ENCODE measurements at regions not wholly inside any gene's neighbourhood (a gene's known extent, or its start where the extent isn't known, plus 50 kb on each side); places are given as distances from the start of the nearest gene placed in this dataset.

DNA sequence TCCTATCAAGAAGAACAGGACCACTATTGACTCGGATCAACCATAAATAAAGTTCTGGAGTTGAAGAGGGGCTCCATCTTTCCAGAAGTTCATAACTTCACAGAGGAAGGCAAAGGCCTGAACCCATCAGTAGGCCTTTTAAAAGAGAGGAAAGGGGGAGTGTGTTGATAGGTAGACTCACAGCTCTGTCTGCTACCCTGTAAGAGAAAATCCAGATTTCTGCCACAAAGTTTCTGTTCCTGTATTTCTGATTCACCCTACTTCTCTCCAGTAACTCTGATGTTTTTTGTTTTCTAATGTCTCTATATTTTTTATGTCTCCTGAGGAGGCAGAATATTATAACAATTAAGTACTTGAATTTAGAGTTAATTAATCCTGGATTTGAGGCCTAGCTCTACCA is 564.0 kb downstream of the TNS1 start:
- no peak for DNase-seq (ENCODE audit: low spot score)

DNA sequence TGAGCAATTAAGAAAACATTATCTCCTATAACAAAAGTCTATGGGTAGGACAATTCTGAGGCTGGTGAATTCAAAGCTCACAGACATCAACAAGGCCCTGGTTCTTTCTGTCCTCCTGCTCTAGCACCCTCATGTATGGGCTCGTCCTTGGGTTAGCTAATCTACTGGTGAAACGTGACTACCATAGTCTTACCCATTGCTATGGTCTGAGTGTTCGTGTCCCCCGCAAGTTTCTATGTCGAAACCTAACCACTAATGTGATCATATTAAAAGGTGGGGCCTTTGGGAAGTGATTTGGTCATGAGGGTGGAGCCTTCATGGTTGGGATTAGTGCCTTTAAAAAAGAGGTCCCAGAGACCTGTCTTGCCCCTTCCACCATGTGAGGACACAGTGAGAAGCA is 564.7 kb downstream of the TNS1 start:
- no peak for DNase-seq (ENCODE audit: low spot score)

DNA sequence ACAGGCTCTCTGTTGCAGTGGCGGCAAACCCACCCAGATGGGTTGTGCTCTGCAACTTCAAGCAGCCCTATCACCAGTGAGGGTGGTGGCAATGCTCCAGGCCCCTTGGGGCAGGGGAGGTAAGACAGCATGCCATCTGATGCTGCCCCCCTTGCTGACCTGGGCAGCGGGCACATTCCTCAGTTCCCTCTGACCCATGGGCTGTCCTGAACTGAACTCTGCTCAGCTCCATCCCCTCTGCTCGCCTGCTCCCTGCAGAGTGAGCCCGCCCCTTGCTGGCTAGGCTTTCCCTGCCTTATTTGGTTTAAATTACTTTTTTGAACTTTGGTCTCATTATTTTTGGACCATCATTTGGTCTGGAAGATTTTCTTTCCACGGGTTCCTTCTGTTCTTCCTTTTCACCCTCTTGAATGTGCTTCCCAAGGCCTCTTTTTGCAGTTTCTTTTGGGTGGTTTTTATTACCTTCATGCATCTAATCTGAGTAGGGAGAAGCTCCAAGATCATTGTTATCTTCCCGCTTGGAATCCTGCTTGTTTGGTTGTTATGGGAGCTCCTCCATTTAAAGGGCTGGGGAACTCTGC is 565.4 kb downstream of the TNS1 start:
- DNase-seq (ENCODE audit: low spot score), result no peak

DNA sequence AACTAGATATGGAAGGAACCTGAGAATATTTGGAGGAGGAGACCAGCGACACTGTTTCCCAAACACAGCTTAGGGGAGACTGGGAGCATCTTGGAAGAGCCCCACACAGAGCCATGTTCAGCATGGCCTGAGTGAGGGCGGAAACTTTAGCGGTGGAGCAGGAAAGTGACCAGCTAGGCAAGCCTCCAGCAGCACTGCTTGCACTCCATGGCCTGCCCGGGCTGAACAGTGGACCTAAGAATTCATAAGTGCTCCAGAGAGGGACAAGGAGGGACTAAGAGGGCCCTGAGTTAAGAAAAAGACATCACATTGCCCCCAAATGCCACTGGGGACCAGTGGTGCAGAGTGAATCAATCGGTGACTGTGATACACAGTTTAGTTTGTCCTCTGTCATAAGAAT is 566.4 kb downstream of the TNS1 start:
- no peak for DNase-seq (ENCODE audit: low spot score)

DNA sequence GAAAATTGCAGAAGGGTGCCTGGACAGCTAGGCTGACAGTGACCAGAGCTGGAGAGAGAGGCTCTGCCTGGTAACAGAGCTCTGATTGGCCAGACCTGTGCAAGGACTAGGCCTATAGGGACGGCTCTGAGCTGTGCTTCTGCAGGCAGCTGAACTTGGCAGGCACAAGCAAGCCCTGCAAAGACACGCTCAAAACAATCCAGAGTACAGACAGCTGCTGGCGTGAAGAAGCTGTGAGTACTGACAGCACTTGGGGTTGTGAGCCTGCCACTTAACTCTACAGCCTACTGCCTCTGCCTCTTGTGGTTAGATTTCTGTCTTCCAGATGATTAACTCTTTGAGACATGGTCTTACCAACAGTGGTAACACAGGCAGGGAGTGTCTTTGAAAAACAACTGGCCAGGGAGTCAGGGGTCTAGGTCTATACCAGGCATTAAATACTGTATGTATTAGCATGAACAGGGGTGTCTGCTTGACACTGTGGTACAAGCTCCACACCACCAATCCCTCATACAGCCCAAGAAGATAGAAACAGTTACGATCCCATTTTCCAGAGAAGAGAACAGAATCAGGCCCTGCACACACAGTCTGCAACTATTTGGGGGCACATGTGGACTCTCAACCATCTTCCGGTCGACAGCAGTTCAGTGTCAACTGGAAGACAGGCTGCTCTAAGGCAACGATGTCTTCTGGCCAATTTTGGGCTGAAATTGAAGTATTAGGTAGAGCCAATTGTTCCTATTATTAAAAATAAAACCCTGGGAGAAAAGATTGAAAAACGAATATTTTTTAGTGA is 568.4 kb downstream of the TNS1 start:
- DNase-seq (ENCODE audit: low spot score), result peak; percentile 90

DNA sequence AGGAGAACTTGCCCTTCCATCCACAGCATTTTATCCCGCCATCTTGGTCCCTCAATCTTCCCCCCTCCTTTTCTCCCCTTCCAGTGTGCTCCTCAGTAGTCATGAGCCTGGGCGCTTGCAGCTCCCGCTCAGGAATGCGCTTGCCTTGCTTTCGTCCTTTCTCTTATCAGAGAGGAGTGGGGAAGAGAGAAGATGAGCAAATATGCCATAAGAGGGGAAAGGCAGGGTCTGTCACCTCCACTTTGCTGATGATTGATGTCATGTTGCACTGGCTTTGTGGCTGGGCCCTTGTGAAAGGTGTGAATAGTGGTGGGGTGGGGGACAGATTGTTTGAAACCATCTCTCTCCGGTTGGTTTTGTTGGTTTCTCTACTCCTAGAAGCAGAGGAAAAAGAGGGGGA is 569.3 kb downstream of the TNS1 start:
- DNase-seq (ENCODE audit: low spot score), result no peak

DNA sequence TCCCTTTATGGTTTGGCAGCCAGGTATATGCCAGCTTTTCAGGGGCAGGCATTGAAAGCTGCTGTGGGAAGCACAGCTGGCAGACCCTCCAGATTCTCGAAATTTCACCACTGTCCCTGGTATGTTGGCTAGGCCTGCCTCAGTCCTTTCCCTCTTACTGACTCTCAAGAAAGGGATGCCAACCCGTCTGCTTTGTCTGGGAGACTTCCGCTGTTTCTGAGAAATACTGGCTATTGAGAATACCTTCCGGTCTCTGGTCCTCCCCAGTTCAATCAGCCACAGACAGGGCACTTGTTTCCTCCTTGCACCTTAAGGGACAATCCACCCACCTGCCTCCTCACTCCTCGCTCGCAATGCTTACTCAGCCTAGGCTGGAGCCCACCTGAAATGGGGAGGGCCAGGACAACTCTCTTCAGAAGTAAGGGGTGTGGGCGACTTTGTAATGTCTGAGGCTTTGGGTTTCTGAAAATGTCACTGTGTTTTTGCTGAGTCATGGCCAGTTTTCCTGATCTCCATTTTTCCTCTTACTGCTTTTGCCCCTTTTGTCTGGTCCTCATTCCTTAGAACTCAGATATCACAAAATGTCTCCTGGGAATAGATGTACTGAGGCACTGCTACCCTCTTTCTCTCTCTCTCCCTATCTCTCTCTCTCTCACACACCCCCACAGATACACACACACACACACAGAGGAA is 571.1 kb downstream of the TNS1 start:
- no peak for DNase-seq (ENCODE audit: low spot score)

DNA sequence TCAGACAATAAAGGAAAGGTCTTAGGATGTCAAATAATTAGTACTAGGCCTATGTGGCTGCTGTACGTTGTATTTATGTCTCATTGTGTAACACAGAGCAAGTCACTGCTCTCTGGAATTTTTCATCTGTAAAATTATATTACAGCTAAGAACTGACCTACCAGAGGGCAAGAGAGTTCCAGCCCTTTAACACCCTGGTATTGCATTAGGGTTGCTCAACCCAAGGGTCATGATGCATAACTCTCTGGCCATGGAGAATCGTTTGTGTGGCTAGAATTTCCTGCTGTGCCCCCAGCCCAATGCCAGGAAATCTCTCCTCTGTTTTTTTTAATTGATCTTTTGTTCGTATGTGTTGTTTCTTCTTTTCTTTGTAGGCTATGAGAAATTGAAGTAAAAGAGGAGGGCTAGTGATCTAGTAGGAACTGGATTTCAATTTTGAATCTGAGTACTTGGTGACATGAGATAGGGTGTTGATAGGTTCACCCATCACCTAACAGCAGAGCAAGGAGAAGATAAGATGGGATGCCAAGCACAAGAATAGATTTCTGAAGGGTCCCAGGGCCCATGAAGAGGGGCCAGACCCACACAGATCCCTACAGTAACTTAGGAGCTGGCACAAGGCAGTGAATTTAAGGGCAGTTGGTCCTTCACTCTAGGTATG is 571.2 kb upstream of the TNP1 start:
- DNase-seq (ENCODE audit: low spot score), result no peak

DNA sequence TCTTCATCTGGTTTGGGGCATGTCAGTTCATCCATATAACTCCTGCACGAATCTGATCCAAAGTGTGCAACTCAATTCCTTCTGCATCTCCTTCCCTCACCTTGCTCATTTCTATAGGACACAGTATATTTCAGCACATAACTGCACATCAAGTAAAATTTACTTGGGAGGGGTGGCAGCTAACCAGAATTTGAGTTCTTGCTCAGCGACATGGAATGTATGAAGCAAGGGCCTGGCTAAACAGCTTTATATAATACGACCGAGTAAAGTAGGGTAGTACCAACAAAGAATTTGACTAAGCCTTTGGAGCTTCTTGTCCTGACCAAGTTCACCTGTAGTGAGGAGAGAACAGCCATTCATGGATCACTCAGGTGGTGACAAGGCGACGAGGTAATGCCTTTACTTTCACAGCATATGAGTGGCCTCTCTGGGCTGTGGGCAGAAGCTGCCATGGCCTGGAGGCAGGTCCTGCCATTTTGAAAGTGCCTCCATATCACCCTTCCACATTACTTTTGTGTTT is 570.2 kb upstream of the TNP1 start:
- no peak for DNase-seq (ENCODE audit: low spot score)

DNA sequence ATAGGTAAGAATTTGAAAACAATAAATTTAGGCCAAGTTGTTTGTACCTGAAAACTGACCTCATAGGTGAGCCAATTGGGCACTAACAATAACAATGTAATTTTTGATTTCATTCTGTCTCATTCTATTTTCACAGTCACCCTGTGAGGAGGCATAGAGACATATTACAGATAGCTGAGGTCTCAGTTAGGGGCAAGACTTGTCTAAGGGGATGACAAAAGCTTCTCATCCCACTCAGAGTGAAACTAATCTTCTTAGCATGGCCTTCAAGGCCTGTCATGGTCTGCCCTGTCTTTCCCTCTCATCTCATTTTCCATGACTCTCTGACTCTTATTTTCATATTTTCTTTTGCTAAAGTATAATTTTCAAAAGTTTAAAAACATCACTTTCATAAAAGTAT is 562.0 kb upstream of the TNP1 start:
- DNase-seq (ENCODE audit: low spot score), result no peak

DNA sequence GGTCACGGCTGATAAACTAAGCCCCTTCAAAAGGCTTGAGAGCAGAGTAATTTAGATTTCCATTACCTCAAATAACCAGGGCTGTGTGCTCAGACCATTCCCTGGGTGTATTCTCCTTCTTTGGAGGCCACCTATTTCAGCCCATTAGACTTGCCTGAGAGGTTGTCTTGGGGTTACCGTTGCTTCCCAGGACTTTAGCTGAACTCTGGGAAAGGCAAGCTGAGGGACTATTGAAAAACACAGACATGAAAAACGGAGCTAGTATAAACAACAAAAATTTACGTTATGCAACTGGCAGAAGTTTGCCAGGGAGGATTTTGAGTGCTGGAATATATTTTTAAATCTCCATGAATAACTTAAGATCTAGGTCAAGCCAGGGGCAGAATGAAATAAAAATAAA is 561.0 kb upstream of the TNP1 start:
- DNase-seq (ENCODE audit: low spot score), result no peak

DNA sequence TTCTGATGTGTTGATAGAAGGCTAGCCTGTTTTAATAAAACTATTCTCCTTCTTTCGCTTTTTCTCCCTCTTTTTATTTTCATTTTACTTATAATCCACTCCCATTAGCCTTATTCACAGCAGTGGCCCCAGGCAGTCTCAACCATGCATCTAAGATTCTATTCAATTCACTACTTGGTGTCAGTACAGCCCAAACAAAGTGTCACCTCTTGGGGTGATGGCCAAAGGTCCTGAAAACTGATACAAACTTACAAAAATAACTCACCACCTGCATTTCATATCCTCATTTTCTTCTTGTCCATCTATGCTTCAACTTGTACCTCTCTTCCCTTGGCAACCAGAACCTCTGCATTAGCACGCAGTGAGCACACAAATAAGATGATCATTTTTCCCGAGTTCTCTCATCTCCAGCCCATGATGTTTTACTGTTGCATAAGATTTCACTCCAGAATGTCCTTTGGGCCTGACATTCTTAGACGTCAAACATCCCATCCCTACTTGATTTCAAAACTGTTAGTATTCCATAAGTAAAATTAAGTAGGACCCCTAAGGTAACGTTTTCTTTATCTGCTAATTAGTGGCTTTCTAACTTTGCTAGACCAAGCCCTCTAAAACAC is 559.3 kb upstream of the TNP1 start:
- DNase-seq (ENCODE audit: low spot score), result no peak

DNA sequence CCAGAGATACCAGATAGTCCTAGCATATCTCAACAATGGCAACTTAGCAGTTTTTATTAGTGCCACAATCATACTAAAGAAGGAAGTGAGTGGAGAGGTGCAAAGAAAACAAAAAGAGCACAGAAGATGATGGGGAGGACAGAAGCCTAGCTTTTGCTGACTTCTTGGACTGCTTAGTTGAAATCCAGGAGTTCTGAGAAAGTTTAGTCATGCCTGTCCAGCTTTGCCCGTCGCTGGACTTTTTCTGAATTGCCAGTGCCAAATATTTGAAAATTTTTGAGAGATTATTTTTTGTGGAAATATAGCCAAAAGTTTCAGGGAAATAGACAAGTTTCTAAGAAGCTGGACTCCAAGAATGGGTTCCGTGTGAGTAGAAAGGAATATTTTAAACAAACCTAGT is 558.7 kb upstream of the TNP1 start:
- no peak for DNase-seq (ENCODE audit: low spot score)

DNA sequence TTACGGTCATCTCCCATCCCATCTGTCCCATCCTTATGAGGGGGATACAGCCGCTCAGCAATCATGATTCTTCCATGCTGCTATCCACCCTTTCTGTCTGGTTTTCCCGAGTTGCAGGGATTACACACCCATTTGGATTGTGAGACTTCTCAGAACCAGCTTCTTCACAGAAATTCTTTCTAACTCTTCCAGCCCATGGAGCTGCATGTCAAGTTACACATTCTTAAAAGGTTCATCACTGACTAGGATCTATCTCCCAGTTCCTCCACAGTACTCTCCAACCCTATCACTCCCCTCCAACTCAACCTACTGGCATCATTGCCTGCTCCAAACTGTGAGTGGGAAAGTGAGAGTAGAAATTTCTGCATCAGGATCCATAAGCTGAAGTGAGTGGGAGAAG is 558.2 kb upstream of the TNP1 start:
- peak; percentile 15 for DNase-seq (ENCODE audit: low spot score)

DNA sequence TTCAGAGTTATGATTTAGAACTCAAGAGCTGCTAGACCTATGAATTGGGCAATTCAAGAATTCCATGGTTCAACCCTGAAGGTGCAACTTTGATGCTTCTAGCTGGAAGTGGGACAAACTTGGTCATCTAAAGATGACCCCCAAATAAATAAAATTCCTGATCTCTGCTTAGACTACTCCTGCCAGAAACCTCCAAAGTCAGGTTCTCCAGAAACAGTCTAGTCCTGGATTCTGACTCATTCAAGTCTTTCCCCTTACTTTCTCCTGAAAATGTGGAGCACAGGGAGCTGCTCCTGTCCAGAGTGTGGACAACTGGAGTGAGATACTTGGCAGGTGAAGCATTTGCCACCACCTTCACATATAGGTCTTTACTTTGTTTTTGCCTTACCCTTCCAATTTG is 557.7 kb upstream of the TNP1 start:
- DNase-seq (ENCODE audit: low spot score), result no peak

DNA sequence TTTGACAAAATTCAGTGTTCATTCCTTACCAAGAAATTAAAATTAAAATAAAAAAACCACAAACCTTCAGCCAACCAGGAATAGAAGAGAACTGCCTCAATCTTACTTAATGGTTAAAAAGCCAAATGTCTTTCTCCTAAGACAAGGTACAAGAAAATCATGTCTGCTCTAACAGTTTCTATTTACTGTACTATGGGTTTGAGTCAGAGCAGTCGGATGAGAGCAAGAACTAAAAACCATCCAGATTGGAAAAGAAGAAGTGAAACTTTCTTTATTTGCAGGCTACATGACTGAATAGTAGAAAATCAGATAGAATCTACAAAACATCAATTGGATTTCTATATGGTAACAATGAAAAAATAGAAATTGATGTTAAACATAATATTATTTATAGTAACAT is 555.5 kb upstream of the TNP1 start:
- no peak for DNase-seq (ENCODE audit: low spot score)

DNA sequence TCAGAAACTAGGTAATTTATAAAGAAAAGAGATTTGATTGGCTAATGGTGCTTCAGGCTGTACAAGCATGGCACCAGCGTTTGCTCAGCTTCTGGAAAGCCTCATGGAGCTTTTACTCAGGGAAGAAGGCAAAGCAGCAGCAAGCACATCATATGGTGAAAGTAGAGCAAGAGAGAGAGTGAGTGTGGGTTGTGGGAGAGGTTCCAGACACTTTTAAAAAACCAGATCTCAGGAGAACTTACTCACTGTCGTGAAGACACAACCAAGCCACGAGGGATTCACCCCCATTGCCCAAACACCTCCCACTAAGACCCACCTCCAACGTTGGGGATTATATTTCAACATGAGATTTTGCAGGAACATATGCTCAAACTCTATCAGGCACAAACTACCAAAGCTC is 554.6 kb upstream of the TNP1 start:
- DNase-seq (ENCODE audit: low spot score), result no peak

DNA sequence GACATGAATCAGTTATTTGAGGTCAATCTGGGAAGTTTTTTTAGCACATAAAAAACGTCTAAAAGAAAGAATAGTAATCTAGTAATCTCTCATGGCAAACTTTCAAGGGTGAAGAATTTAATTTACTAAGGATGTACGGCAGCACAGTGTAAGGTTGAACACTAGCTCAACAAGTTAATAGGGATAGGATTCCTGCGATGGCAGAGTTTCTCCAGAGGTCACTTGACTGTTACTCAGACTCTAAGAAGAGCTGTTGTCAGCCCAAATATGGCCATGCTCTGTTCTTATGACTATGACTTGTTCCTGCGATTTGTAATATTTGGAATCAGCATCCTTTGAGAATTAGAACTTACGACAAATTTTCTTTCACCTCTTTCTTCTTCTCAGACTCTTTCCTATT is 553.3 kb upstream of the TNP1 start:
- no peak for DNase-seq (ENCODE audit: low spot score)

DNA sequence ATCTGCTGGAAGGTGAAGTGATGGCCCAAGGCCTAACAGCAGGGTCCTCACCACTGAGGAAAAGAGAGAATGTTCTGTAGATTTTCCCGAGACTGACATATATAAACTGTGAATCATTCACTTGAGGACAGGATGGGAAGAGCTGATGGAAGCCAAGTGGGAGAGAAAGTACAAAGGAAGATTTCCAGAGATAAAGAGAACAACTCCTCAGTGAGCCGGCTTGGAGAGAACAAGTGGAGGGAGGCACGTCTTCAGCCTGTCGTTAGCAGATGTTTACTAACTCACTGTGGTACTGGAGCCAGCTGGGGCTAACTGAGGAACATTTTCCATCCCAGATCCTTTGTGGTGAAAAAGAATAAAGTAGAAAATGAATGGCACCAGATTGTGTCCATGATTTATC is 552.9 kb upstream of the TNP1 start:
- DNase-seq (ENCODE audit: low spot score), result no peak

DNA sequence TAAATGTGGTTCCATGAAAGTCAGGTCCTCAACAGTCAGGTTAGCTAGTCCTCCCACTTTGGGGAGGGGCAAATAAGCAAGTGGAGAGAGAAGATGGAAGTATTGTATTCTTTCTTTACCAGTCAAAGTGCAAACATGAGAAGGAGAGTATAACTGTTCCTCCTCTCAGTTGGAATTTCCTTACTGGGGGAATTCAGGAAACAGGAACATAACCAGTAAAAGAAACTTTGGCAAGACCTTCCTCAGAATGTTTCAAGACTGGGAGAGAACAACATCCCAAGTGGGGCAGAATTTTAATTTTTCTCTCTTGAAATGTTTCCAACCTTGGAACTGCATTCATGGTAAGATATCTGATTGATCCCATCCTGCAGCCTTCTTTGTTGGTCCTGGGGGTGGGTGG is 552.4 kb upstream of the TNP1 start:
- DNase-seq (ENCODE audit: low spot score), result no peak

DNA sequence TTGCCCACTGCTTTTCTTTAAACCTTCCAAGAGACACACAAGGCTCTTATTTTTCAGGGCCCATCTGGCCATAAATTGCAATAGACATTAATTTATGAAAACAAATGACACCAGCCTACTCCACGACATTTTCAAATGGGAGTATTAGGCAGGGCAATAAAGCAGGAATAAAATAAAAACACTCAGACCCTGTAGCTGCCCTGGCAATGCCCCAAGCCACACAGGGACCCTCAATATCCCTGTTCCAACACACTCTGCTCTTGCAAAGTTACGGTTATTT is 550.8 kb upstream of the TNP1 start:
- DNase-seq (ENCODE audit: low spot score), result no peak

DNA sequence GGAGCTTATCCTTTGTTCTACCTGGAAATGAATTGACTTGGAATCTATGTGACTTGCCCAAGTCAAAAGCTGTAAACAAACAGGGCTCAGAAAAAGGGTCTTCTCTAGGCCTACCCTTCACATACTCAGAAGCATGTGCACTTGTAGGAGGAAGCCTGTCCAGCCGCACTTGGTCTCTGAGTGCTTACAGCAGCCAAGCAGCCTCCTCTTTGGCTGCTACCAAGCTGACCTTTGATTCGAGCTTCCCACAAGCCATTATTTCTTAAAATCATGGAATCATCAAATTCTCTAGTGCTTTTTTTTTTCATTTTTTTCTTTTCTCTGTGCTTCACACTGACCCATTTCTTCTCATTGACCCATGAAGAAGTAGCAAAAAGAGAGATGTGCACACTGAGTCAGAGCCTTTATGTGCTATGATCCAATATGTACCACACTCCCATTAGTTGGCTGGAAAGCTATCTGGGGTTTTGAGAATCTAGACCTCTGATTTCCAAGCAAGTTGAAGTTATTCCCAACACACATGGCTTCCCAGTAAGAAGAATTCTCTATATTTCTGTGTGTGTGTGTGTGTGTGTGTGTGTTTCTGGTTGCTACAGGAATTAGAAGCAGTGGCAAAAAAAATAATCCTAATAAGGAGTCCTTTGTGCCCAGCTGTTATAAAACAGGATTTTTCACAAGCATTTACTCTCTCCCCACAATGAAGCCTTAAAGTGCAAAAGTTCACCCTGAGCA is 550.3 kb upstream of the TNP1 start:
- no peak for DNase-seq (ENCODE audit: low spot score)
